CD4-positive, alpha-beta memory T cell (primary cell): ENCODE measurements at regions not wholly inside any gene's neighbourhood (a gene's known extent, or its start where the extent isn't known, plus 50 kb on each side); places are given as distances from the start of the nearest gene placed in this dataset.

Experiments
- CTCF ChIA-PET: fragments of 350-600 bp; sonication (Branson Sonifier 250); formaldehyde crosslinking; loops from one replicate; lab custom pipeline; 2021; ENCODE audit warnings: inconsistent platforms; ENCODE audit not compliant: partially characterized antibody; lab: Charles Lee
- POLR2A ChIA-PET: fragments of 350-600 bp; sonication (Branson Sonifier 250); formaldehyde crosslinking; loops from one replicate; lab custom pipeline; 2021; ENCODE audit not compliant: partially characterized antibody; lab: Charles Lee
- DNase-seq, 5 donors: peaks; one replicate each; pipeline versions ENCODE4 v3.0.0 to v3.0.0-alpha.2; 2020 to 2022; ENCODE audit warnings: mixed read lengths in 1 of 5
- H3K27ac ChIP-seq: one replicate; pipeline ENCODE4 v1.7.0; 2013; ENCODE audit warnings: low read depth, low read length
- H3K27me3 ChIP-seq: 2 replicates; pipeline ENCODE4 v1.7.0; 2013; ENCODE audit warnings: mild to moderate bottlenecking, low read length, moderate library complexity; ENCODE audit not compliant: insufficient read depth
- H3K36me3 ChIP-seq: 2 replicates; pipeline ENCODE4 v1.7.0; 2013; ENCODE audit warnings: mild to moderate bottlenecking, low read length, moderate library complexity; ENCODE audit not compliant: insufficient read depth
- H3K4me1 ChIP-seq: 2 replicates; pipeline ENCODE4 v1.7.0; 2013; ENCODE audit warnings: mild to moderate bottlenecking, low read length, moderate library complexity; ENCODE audit not compliant: insufficient read depth
- H3K4me3 ChIP-seq, 2 donors: one replicate each; pipeline ENCODE4 v1.7.0; 2013; ENCODE audit warnings: low read length in 2 of 2, mild to moderate bottlenecking in 1 of 2
- H3K9me3 ChIP-seq, 2 donors: one replicate each; pipeline ENCODE4 v1.7.0; 2013; ENCODE audit warnings: low read length in 2 of 2, control low read depth in 1 of 2; ENCODE audit not compliant: control insufficient read depth in 1 of 2
- H3K27ac Mint-ChIP-seq, 7 donors: one replicate each; pipeline ENCODE4 v1.8.0; 2020 to 2021; ENCODE audit warnings: mixed read lengths in 7 of 7, mild to moderate bottlenecking in 6 of 7, inconsistent platforms in 3 of 7, moderate library complexity in 3 of 7
- H3K27me3 Mint-ChIP-seq, 2 donors: one replicate each; pipeline ENCODE4 v1.8.0; 2020 to 2021; ENCODE audit warnings: mixed read lengths in 2 of 2
- H3K36me3 Mint-ChIP-seq, 2 donors: one replicate each; pipeline ENCODE4 v1.8.0; 2020 to 2021; ENCODE audit warnings: mixed read lengths in 2 of 2, inconsistent platforms in 1 of 2, mild to moderate bottlenecking in 1 of 2
- H3K4me1 Mint-ChIP-seq, 4 donors: one replicate each; pipeline ENCODE4 v1.8.0; 2020 to 2021; ENCODE audit warnings: mixed read lengths in 4 of 4, mild to moderate bottlenecking in 1 of 4
- H3K4me3 Mint-ChIP-seq, 8 donors: one replicate each; pipeline ENCODE4 v1.8.0; 2020 to 2021; ENCODE audit warnings: mixed read lengths in 8 of 8, mild to moderate bottlenecking in 7 of 8, moderate library complexity in 6 of 8, inconsistent platforms in 3 of 8
- H3K9me3 Mint-ChIP-seq, 8 donors: one replicate each; pipeline ENCODE4 v1.8.0; 2020 to 2021; ENCODE audit warnings: mixed read lengths in 8 of 8, mild to moderate bottlenecking in 5 of 8, inconsistent platforms in 3 of 8, moderate library complexity in 1 of 8
- intact Hi-C: fragments of 100-400 bp; cut with micrococcal nuclease; formaldehyde crosslinking; loops from one replicate; pipeline ENCODE4 v1.15.1; 2023

- Mint-ChIP-seq H3K4me1 (no peaks in the 10 kb centered on the region), H3K27me3 (peaks cover 2 to 3% of the 10 kb centered on the region in 2 donors), H3K4me3 (no peak overlapping the region), H3K27ac (no peak overlapping the region), H3K9me3 (peaks cover 0 to 3% (median 0%) of the 10 kb centered on the region in 8 donors), H3K36me3 (no peaks in the 10 kb centered on the region)
- Histone ChIP-seq H3K27me3 (no peaks in the 10 kb centered on the region), H3K9me3 (no peaks in the 10 kb centered on the region), H3K4me1 (no peaks in the 10 kb centered on the region), H3K36me3 (no peaks in the 10 kb centered on the region), H3K4me3 (no peak overlapping the region), H3K27ac (no peak overlapping the region)
- intact Hi-C loops: no loop called here
- ChIA-PET POLR2A (no interaction called here), CTCF (no interaction called here)
- no peak for DNase-seq
Observed at GRCh38 chr1:208393826-208394225, 149.6 kb upstream of the PLXNA2 start.

- no peak overlapping the region for H3K27ac ChIP-seq
- CTCF ChIA-PET: no interaction called here
- DNase-seq: no peak
- Mint-ChIP-seq H3K4me3 (no peak overlapping the region), H3K27me3 (peaks cover 0 to 8% of the 10 kb centered on the region in 2 donors), H3K36me3 (no peaks in the 10 kb centered on the region), H3K4me1 (no peaks in the 10 kb centered on the region), H3K9me3 (peaks cover 0 to 3% (median 0%) of the 10 kb centered on the region in 8 donors), H3K27ac (no peak overlapping the region)
- no peaks in the 10 kb centered on the region for H3K4me1 ChIP-seq
- no peak overlapping the region for H3K4me3 ChIP-seq
- POLR2A ChIA-PET: no interaction called here
- H3K27me3 ChIP-seq: no peaks in the 10 kb centered on the region
- H3K36me3 ChIP-seq: no peaks in the 10 kb centered on the region
- intact Hi-C loops: no loop called here
- no peaks in the 10 kb centered on the region for H3K9me3 ChIP-seq
Observed at GRCh38 chr1:208397286-208397685, 153.1 kb upstream of the PLXNA2 start.

DNA sequence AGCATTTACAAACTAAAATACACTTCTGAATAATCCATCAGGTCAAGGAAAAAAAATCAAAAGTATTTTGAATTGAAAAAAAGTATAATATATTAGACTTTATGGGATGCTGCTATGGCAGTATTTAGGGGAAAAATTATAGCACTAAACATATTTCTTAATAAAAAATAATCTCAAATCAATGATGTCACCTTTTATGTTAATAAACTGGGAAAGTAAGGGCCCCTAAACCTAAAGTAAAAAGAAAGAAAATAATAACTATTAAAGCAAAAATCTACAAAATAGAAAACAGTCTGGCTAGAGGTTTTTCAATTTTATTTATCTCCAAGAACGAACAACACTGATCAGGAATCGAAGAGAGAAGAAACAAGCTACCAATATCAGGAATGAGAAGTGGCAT is 160.8 kb upstream of the PLXNA2 start:
- intact Hi-C loops: no loop called here
- Histone ChIP-seq H3K4me1 (no peaks in the 10 kb centered on the region), H3K27ac (no peak overlapping the region), H3K36me3 (no peaks in the 10 kb centered on the region), H3K9me3 (no peaks in the 10 kb centered on the region), H3K4me3 (no peak overlapping the region), H3K27me3 (no peaks in the 10 kb centered on the region)
- ChIA-PET CTCF (no interaction called here), POLR2A (no interaction called here)
- Mint-ChIP-seq H3K36me3 (no peaks in the 10 kb centered on the region), H3K27ac (no peak overlapping the region), H3K9me3 (peaks cover 0 to 4% (median 0%) of the 10 kb centered on the region in 8 donors), H3K4me3 (no peak overlapping the region), H3K27me3 (peaks cover 0 to 2% of the 10 kb centered on the region in 2 donors), H3K4me1 (no peaks in the 10 kb centered on the region)
- no peak for DNase-seq

DNA sequence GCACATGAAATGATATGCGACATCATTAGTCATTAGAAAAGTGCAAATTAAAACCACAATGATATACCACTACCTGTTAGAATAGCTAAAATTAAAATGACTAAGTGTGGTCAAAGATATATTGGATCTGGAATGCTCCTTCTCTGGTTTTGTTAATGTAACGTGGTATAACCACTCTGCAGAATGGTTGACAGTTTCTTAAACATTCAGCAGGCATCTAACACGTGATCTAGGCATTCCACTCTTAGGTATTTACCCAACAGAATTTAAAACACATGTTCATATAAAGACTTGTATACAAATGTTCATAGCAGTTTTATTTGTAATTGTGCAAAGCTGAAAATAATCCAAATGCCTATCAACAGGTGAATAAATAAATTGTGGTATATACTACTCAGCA is 165.0 kb upstream of the PLXNA2 start:
- Mint-ChIP-seq H3K36me3 (no peaks in the 10 kb centered on the region), H3K9me3 (peaks cover 0 to 1% (median 0%) of the 10 kb centered on the region in 8 donors), H3K4me1 (no peaks in the 10 kb centered on the region), H3K4me3 (no peak overlapping the region), H3K27me3 (peaks cover 0 to 4% of the 10 kb centered on the region in 2 donors), H3K27ac (no peak overlapping the region)
- Histone ChIP-seq H3K27me3 (no peaks in the 10 kb centered on the region), H3K4me3 (no peak overlapping the region), H3K9me3 (no peaks in the 10 kb centered on the region), H3K4me1 (no peaks in the 10 kb centered on the region), H3K27ac (no peak overlapping the region), H3K36me3 (no peaks in the 10 kb centered on the region)
- CTCF ChIA-PET: no interaction called here
- intact Hi-C loops: no loop called here
- POLR2A ChIA-PET: no interaction called here
- no peak for DNase-seq

DNA sequence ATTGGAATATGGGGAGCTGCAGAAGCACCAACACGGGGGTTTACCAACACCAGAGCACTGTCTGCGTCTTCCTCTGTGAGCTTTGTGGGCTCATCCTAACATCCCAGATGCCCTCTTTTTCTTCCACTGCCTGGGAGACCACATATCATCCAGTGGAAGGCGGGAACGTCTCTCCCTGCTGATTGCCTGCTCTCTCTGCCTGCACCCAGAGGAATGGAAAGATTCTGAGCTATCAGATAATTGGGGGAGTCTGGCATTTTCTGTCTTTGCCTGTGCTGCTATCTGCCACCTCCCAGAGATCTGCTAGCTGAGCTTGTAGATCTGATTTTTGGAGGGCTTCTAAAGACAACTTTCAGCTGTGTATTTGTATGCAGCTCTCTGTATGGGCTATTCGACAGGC is 166.2 kb upstream of the PLXNA2 start:
- Histone ChIP-seq H3K27ac (no peak overlapping the region), H3K36me3 (no peaks in the 10 kb centered on the region), H3K9me3 (no peaks in the 10 kb centered on the region), H3K27me3 (no peaks in the 10 kb centered on the region), H3K4me3 (no peak overlapping the region), H3K4me1 (no peaks in the 10 kb centered on the region)
- Mint-ChIP-seq H3K27ac (no peak overlapping the region), H3K27me3 (peaks cover 0 to 4% of the 10 kb centered on the region in 2 donors), H3K4me1 (no peaks in the 10 kb centered on the region), H3K4me3 (no peak overlapping the region), H3K9me3 (no peaks in the 10 kb centered on the region), H3K36me3 (no peaks in the 10 kb centered on the region)
- no peak for DNase-seq
- intact Hi-C loops: no loop called here
- ChIA-PET POLR2A (no interaction called here), CTCF (no interaction called here)

- no peaks in the 10 kb centered on the region for H3K9me3 Mint-ChIP-seq
- intact Hi-C loops: no loop called here
- ChIA-PET CTCF (no interaction called here), POLR2A (no interaction called here)
- peaks cover 0 to 4% of the 10 kb centered on the region in 2 donors for H3K27me3 Mint-ChIP-seq
- H3K4me1 Mint-ChIP-seq: no peaks in the 10 kb centered on the region
- no peak for DNase-seq
- no peaks in the 10 kb centered on the region for H3K27me3 ChIP-seq
- H3K36me3 Mint-ChIP-seq: no peaks in the 10 kb centered on the region
- H3K27ac Mint-ChIP-seq: no peak overlapping the region
- H3K9me3 ChIP-seq: no peaks in the 10 kb centered on the region
- H3K4me3 Mint-ChIP-seq: no peak overlapping the region
- H3K36me3 ChIP-seq: no peaks in the 10 kb centered on the region
- no peaks in the 10 kb centered on the region for H3K4me1 ChIP-seq
- no peak overlapping the region for H3K4me3 ChIP-seq
- no peak overlapping the region for H3K27ac ChIP-seq
Observed at GRCh38 chr1:208413006-208413405, 168.8 kb upstream of the PLXNA2 start.

GRCh38 chr1:208418667-208419066 is 174.5 kb upstream of the PLXNA2 start:
- DNase-seq: no peak
- ChIA-PET POLR2A (no interaction called here), CTCF (no interaction called here)
- Histone ChIP-seq H3K4me1 (no peaks in the 10 kb centered on the region), H3K27me3 (no peaks in the 10 kb centered on the region), H3K36me3 (no peaks in the 10 kb centered on the region), H3K27ac (no peak overlapping the region), H3K9me3 (no peaks in the 10 kb centered on the region), H3K4me3 (no peak overlapping the region)
- Mint-ChIP-seq H3K36me3 (no peaks in the 10 kb centered on the region), H3K4me3 (no peak overlapping the region), H3K9me3 (no peaks in the 10 kb centered on the region), H3K27ac (no peak overlapping the region), H3K4me1 (no peaks in the 10 kb centered on the region), H3K27me3 (peaks cover 3 to 4% of the 10 kb centered on the region in 2 donors)
- intact Hi-C loops: no loop called here
